Loucy (cell line): ENCODE measurements at regions not wholly inside any gene's neighbourhood (a gene's known extent, or its start where the extent isn't known, plus 50 kb on each side); places are given as distances from the start of the nearest gene placed in this dataset.

Experiments
- H2AFZ ChIP-seq: fragments of 200-600 bp; sonication (generic); 2 replicates; pipeline ENCODE4 v1.6.0; 2016; ENCODE audit warnings: antibody characterized with exemption, mild to moderate bottlenecking, low read length, moderate library complexity
- H3F3A ChIP-seq: fragments of 200-600 bp; 2 replicates; pipeline ENCODE4 v1.6.0; 2016; ENCODE audit warnings: antibody characterized with exemption, low read depth, mild to moderate bottlenecking
- H3K27me3 ChIP-seq: fragments of 200-600 bp; sonication (generic); 2 replicates; pipeline ENCODE4 v1.6.1; 2014; ENCODE audit warnings: low read length, mild to moderate bottlenecking; ENCODE audit not compliant: insufficient read depth, poor library complexity, severe bottlenecking
- H3K36me3 ChIP-seq: fragments of 200-600 bp; sonication (generic); 2 replicates; pipeline ENCODE4 v1.6.1; 2016; ENCODE audit warnings: low read length; ENCODE audit not compliant: insufficient read depth
- H3K4me1 ChIP-seq: fragments of 200-600 bp; sonication (generic); 2 replicates; pipeline ENCODE4 v1.5.1; 2014; ENCODE audit warnings: low read length, mild to moderate bottlenecking; ENCODE audit not compliant: insufficient read depth, poor library complexity, severe bottlenecking
- H3K4me2 ChIP-seq: fragments of 200-600 bp; sonication (generic); 2 replicates; pipeline ENCODE4 v1.6.0; 2014; ENCODE audit warnings: antibody characterized with exemption, low read length, low read depth, mild to moderate bottlenecking; ENCODE audit not compliant: poor library complexity, severe bottlenecking
- H3K4me3 ChIP-seq: fragments of 200-600 bp; sonication (generic); 2 replicates; pipeline ENCODE4 v1.5.1; 2014; ENCODE audit warnings: low read length, mild to moderate bottlenecking, mixed read lengths; ENCODE audit not compliant: poor library complexity, severe bottlenecking
- H3K79me2 ChIP-seq: fragments of 200-600 bp; sonication (generic); 2 replicates; pipeline ENCODE4 v1.6.1; 2014; ENCODE audit warnings: low read length; ENCODE audit not compliant: insufficient read depth
- H3K9ac ChIP-seq: fragments of 200-600 bp; sonication (generic); 2 replicates; pipeline ENCODE4 v1.6.0; 2014; ENCODE audit warnings: mild to moderate bottlenecking, low read depth, low read length, moderate library complexity; ENCODE audit not compliant: poor library complexity, severe bottlenecking
- H3K9me2 ChIP-seq: fragments of 200-600 bp; sonication (generic); replicated peaks from 2 replicates; pipeline ENCODE4 v1.6.1; 2016; ENCODE audit warnings: low read depth, low read length, mixed read lengths
- H3K9me3 ChIP-seq: fragments of 200-600 bp; sonication (generic); 2 replicates; pipeline ENCODE4 v1.6.1; 2014; ENCODE audit warnings: mild to moderate bottlenecking, antibody characterized with exemption, low read length, low read depth; ENCODE audit not compliant: insufficient read depth
- H4K20me1 ChIP-seq: fragments of 200-600 bp; sonication (generic); 2 replicates; pipeline ENCODE4 v1.6.0; 2014; ENCODE audit warnings: antibody characterized with exemption, low read length, mild to moderate bottlenecking; ENCODE audit not compliant: insufficient read depth, poor library complexity, severe bottlenecking
- EZH2phosphoT487 ChIP-seq: fragments of 200-600 bp; IDR thresholded peaks from 2 replicates; pipeline ENCODE4 v1.6.1; 2018; ENCODE audit warnings: antibody characterized with exemption, mild to moderate bottlenecking, moderate library complexity, borderline replicate concordance
- TF ChIP-seq, protein P1 (sequence below): fragments of 200-600 bp; sonication (generic); conservative IDR thresholded peaks from 2 replicates; pipeline ENCODE4 v1.5.1; 2014; ENCODE audit warnings: mild to moderate bottlenecking, antibody characterized with exemption, low read length

DNA sequence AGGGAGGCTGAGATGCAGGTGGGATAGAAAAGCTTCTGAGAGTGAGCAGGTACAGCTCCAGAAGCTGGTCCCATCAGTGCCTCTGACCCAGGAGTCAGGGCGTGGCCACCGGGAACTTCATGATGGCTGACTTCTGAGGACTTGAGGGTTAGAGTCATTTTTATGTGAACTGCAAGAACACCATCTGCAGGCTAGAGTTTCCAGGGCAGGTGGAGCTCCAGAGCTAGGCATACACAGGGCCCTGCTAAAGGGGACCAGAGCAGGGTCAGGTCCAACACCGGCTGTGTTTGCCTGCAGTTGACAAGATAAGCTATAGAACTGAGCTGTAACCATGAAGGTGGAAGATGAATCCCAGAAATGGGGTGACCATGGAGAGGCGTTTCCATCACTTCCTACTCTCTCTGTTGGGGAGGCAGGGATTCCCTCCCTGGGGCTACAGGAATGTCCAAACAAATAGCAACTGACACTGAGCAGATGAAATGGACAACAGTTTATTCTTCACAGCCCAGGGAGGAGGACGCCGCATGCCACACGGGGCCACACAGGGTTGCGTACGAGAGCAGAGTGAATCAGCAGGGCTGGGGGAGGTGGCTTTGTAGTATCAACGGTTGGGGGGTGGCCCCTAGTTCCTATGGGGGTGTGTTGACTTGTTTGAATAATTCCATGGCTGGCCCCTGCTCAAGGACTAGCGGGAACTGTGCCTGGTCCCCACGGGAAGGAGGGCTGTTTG lies 77.6 kb upstream of the ZNF516 start:
- Histone ChIP-seq H3K9me3 (no peaks in the 10 kb centered on the region), H3K27me3 (no peaks in the 10 kb centered on the region), H3F3A (no peaks in the 10 kb centered on the region), H3K4me3 (no peak overlapping the region), H3K9me2 (no peaks in the 10 kb centered on the region), H3K4me1 (no peaks in the 10 kb centered on the region), H3K79me2 (no peaks in the 10 kb centered on the region), H3K9ac (no peak overlapping the region), H2AFZ (no peak overlapping the region), H3K4me2 (no peak overlapping the region), H3K36me3 (no peaks in the 10 kb centered on the region), H4K20me1 (no peaks in the 10 kb centered on the region)
- TF ChIP-seq, protein P1, sequence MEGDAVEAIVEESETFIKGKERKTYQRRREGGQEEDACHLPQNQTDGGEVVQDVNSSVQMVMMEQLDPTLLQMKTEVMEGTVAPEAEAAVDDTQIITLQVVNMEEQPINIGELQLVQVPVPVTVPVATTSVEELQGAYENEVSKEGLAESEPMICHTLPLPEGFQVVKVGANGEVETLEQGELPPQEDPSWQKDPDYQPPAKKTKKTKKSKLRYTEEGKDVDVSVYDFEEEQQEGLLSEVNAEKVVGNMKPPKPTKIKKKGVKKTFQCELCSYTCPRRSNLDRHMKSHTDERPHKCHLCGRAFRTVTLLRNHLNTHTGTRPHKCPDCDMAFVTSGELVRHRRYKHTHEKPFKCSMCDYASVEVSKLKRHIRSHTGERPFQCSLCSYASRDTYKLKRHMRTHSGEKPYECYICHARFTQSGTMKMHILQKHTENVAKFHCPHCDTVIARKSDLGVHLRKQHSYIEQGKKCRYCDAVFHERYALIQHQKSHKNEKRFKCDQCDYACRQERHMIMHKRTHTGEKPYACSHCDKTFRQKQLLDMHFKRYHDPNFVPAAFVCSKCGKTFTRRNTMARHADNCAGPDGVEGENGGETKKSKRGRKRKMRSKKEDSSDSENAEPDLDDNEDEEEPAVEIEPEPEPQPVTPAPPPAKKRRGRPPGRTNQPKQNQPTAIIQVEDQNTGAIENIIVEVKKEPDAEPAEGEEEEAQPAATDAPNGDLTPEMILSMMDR = no peak
- TF ChIP-seq EZH2phosphoT487 = no peak

DNA sequence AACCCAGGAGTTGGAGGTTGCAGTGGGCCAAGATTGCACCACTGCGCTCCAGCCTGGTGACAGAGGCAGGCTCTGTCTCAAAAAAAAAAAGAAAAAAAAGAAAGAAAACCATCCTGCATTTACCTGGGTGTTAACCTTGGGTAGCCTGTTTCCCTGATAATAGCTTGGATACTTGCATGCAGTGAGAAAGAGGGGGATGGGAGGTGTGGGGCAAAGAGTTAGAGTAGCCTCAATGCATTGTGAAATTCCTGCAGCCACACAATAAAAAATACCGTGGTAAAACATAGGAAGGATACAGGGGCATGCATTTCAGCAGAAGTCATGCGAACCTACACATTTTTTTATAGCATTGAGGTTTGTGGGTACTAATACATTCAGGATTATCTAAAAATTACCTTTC lies 76.6 kb upstream of the ZNF516 start:
- Histone ChIP-seq H3K27me3 (no peaks in the 10 kb centered on the region), H2AFZ (no peak overlapping the region), H3K9me3 (no peaks in the 10 kb centered on the region)

DNA sequence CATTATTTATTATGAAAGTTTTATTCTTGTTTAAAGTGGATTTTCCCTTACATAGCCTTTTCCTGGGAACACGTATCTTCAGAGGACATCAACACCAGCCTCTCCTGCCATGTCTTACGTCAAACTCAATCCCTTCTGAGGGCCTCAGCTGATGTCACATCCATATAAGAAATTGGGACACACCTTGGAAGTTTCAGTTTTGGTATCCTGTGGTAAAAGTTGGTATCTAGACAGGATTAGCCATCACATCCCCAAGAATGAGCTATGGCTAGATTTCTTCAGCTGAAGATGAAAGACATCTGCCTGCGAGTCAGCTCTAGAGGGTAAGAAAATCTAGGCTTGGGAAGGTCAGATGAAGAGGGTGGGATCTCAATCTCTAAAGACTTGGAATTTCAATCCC lies 75.8 kb upstream of the ZNF516 start:
- no peak for TF ChIP-seq EZH2phosphoT487
- TF ChIP-seq, protein P1 = no peak
- no peaks in the 10 kb centered on the region for H3K27me3 ChIP-seq
- H3K4me2 ChIP-seq = no peak overlapping the region
- no peaks in the 10 kb centered on the region for H3F3A ChIP-seq
- H4K20me1 ChIP-seq = no peaks in the 10 kb centered on the region
- no peaks in the 10 kb centered on the region for H3K4me1 ChIP-seq
- no peaks in the 10 kb centered on the region for H3K9me3 ChIP-seq
- H3K4me3 ChIP-seq = no peak overlapping the region
- H3K79me2 ChIP-seq = no peaks in the 10 kb centered on the region
- no peaks in the 10 kb centered on the region for H3K36me3 ChIP-seq
- H3K9ac ChIP-seq = no peak overlapping the region
- no peak overlapping the region for H2AFZ ChIP-seq
- H3K9me2 ChIP-seq = no peaks in the 10 kb centered on the region

More for the DNA sequence above, 76.6 kb upstream of the ZNF516 start:
- Histone ChIP-seq H3K9ac (no peak overlapping the region), H3K79me2 (no peaks in the 10 kb centered on the region), H4K20me1 (no peaks in the 10 kb centered on the region), H3F3A (no peaks in the 10 kb centered on the region), H3K9me2 (no peaks in the 10 kb centered on the region), H3K4me3 (no peak overlapping the region), H3K4me2 (no peak overlapping the region), H3K36me3 (no peaks in the 10 kb centered on the region), H3K4me1 (no peaks in the 10 kb centered on the region)
- TF ChIP-seq, protein P1 = no peak
- TF ChIP-seq EZH2phosphoT487 = no peak
